ENCODE measurements at regions not wholly inside any gene's neighbourhood (a gene's known extent, or its start where the extent isn't known, plus 50 kb on each side); places are given as distances from the start of the nearest gene placed in this dataset.
"Not testable (repeated sequence)": the region's sequence is repeated elsewhere in the genome, so short reads cannot be mapped to it uniquely, and the experiment has no call there.

DNA sequence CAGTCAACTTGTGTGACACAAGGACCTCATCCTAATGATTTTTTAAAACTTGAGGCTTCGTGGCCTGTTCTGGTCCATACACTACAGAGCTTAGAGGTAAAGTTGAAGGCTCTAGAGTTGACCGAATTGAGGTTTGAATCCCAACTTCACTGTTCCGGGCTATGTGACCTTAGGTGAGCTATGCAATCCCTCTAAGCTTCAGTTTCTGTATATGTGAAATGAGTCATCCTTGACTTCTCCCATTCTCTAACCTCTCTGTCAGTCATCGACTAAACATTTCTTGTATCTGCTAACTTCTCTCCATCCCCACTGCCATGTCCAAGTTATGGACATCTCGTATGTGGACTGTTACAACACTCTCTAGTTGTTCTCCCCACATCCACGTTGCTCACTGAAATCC lies 178.2 kb upstream of the TMEM45B start:
- WGBS, 2 donors, result 82 to 87% methylated on average over 6 of the region's 6 CpGs
- Histone ChIP-seq H3K36me3 (ENCODE audit: control insufficient read depth in 1 of 2, insufficient read depth in 2 of 2, low read length in 1 of 2) (no peaks in the 10 kb centered on the region), H3K4me3 (ENCODE audit: low read length in 2 of 2) (no peak overlapping the region), H3K27ac (ENCODE audit: low read depth in 1 of 2, low read length in 2 of 2) (no peak overlapping the region), H3K4me1 (ENCODE audit: control insufficient read depth in 1 of 2, insufficient read depth in 2 of 2, low read length in 2 of 2) (no peaks in the 10 kb centered on the region), H3K9me3 (ENCODE audit: control insufficient read depth, low read length) (no peaks in the 10 kb centered on the region), H3K27me3 (ENCODE audit: control insufficient read depth in 1 of 2, insufficient read depth in 2 of 2, low read length in 1 of 2) (no peaks in the 10 kb centered on the region)
- intact Hi-C loops (cut with DNase I), result no loop called here
- DNase-seq (no peak), ATAC-seq (ENCODE audit: low FRiP score) (no peak)

- Histone ChIP-seq H3K36me3 (ENCODE audit: control insufficient read depth in 1 of 2, insufficient read depth in 2 of 2, low read length in 1 of 2) (no peaks in the 10 kb centered on the region), H3K9me3 (ENCODE audit: control insufficient read depth, low read length) (no peaks in the 10 kb centered on the region), H3K27me3 (ENCODE audit: control insufficient read depth in 1 of 2, insufficient read depth in 2 of 2, low read length in 1 of 2) (no peaks in the 10 kb centered on the region), H3K4me1 (ENCODE audit: control insufficient read depth in 1 of 2, insufficient read depth in 2 of 2, low read length in 2 of 2) (no peaks in the 10 kb centered on the region), H3K4me3 (ENCODE audit: low read length in 2 of 2) (no peak overlapping the region), H3K27ac (ENCODE audit: low read depth in 1 of 2, low read length in 2 of 2) (no peak overlapping the region)
- intact Hi-C loops (cut with DNase I), result no loop called here
- WGBS, 2 donors, result 68 to 84% methylated on average over 5 of the region's 5 CpGs
- DNase-seq (no peak), ATAC-seq (ENCODE audit: low FRiP score) (no peak)
These were observed 177.5 kb upstream of the TMEM45B start for GRCh38 chr11:129637983-129638776.

DNA sequence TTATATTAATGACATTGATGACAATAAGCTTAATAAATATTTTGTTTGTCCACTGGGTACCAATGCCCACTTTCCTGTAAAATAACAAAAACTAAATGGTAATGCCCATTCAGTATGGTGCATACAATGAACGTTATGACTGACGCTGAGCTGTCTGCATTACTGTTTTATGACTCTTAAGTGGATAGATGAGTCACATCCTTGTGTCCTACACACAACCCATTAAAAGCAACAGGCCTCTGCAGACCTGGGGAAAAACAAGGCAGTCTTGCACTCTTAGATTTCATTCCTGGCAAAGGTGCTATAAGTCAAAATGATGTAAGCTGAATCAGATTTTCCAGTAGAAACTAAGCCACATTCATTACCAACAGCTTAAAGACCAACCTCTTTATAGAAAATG lies 176.3 kb upstream of the TMEM45B start:
- no peaks in the 10 kb centered on the region for H3K36me3 ChIP-seq (ENCODE audit: control insufficient read depth in 1 of 2, insufficient read depth in 2 of 2, low read length in 1 of 2)
- intact Hi-C loops (cut with DNase I), result no loop called here
- H3K9me3 ChIP-seq (ENCODE audit: control insufficient read depth, low read length), result no peaks in the 10 kb centered on the region
- ATAC-seq (ENCODE audit: low FRiP score), result no peak
- 77 to 81% methylated on average over 2 of the region's 2 CpGs for WGBS, 2 donors
- H3K4me1 ChIP-seq (ENCODE audit: control insufficient read depth in 1 of 2, insufficient read depth in 2 of 2, low read length in 2 of 2), result no peaks in the 10 kb centered on the region
- DNase-seq, result no peak
- H3K4me3 ChIP-seq (ENCODE audit: low read length in 2 of 2), result no peak overlapping the region
- H3K27ac ChIP-seq (ENCODE audit: low read depth in 1 of 2, low read length in 2 of 2), result no peak overlapping the region
- H3K27me3 ChIP-seq (ENCODE audit: control insufficient read depth in 1 of 2, insufficient read depth in 2 of 2, low read length in 1 of 2), result no peaks in the 10 kb centered on the region

DNA sequence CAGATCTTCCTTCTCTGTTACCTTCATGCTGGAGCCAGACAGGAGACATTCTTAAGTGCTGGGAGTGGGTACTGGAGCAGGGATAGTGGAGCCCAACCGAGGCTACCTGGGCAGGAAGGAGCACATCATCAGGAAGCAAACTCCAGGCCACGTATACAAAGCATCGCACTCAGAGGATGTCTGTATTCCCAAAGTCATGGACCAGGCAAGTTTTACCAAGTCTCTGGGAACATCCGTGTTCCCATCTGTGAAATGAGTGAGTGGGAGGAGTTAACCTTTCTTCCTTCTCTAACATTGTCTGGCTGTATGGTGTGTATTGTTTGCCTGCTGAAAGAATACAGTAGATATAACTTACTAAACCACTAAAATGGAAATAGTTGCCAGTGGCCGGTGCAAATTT lies 175.0 kb upstream of the TMEM45B start:
- ATAC-seq (ENCODE audit: low FRiP score), result no peak
- 81 to 83% methylated on average over 5 of the region's 5 CpGs for WGBS, 2 donors
- Histone ChIP-seq H3K36me3 (ENCODE audit: control insufficient read depth in 1 of 2, insufficient read depth in 2 of 2, low read length in 1 of 2) (no peaks in the 10 kb centered on the region), H3K4me3 (ENCODE audit: low read length in 2 of 2) (no peak overlapping the region), H3K4me1 (ENCODE audit: control insufficient read depth in 1 of 2, insufficient read depth in 2 of 2, low read length in 2 of 2) (no peaks in the 10 kb centered on the region), H3K9me3 (ENCODE audit: control insufficient read depth, low read length) (no peaks in the 10 kb centered on the region), H3K27me3 (ENCODE audit: control insufficient read depth in 1 of 2, insufficient read depth in 2 of 2, low read length in 1 of 2) (no peaks in the 10 kb centered on the region), H3K27ac (ENCODE audit: low read depth in 1 of 2, low read length in 2 of 2) (no peak overlapping the region)
- intact Hi-C loops (cut with DNase I), result no loop called here
- DNase-seq, result no peak

DNA sequence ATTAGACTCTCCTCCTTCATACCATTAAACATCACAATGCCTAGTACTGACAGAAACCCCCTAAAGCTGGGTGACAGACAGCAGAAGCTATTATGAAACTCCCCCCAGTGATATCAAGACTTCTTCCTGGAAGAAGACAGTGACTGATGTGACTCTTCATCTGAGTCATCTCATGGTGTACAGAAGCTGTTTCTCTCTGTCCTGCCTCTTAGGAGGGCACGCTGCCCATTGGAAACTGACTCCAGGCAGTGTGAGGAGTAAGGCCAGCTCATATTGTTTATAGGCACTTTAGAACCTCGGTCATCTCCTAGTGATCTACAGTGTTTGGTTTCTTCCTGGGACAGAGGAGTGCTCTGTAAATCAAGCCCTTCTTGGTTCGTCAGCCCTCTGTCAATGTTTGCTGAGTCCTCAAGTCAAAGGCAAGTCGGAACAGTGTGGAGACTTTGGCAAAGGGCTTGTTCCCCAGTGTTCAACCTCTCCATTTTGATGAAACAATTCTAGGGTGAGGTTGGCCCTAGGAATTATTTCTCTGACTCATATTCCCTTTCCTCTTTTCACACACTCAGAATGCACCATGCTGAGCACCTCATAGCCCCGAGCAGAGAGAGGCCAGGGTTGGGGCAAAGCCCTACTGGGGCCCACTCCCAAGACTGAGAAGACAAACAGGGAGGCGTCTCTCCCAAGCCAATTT lies 172.5 kb upstream of the TMEM45B start:
- intact Hi-C loops (cut with DNase I), result no loop called here
- no peak for DNase-seq
- no peak for ATAC-seq (ENCODE audit: low FRiP score)

GRCh38 chr11:129644326-129644725 lies 171.3 kb upstream of the TMEM45B start:
- ATAC-seq (ENCODE audit: low FRiP score) (no peak), DNase-seq (no peak)
- Histone ChIP-seq H3K36me3 (ENCODE audit: control insufficient read depth in 1 of 2, insufficient read depth in 2 of 2, low read length in 1 of 2) (no peaks in the 10 kb centered on the region), H3K4me1 (ENCODE audit: control insufficient read depth in 1 of 2, insufficient read depth in 2 of 2, low read length in 2 of 2) (no peaks in the 10 kb centered on the region), H3K9me3 (ENCODE audit: control insufficient read depth, low read length) (no peaks in the 10 kb centered on the region), H3K27ac (ENCODE audit: low read depth in 1 of 2, low read length in 2 of 2) (no peak overlapping the region), H3K27me3 (ENCODE audit: control insufficient read depth in 1 of 2, insufficient read depth in 2 of 2, low read length in 1 of 2) (no peaks in the 10 kb centered on the region), H3K4me3 (ENCODE audit: low read length in 2 of 2) (no peak overlapping the region)
- WGBS, 2 donors, result 64 to 65% methylated on average over 3 of the region's 3 CpGs
- intact Hi-C loops (cut with DNase I), result no loop called here

More for the DNA sequence above, 172.5 kb upstream of the TMEM45B start:
- 56 to 62% methylated on average over 6 of the region's 6 CpGs for WGBS, 2 donors
- H3K36me3 ChIP-seq (ENCODE audit: control insufficient read depth in 1 of 2, insufficient read depth in 2 of 2, low read length in 1 of 2), result no peaks in the 10 kb centered on the region
- H3K4me1 ChIP-seq (ENCODE audit: control insufficient read depth in 1 of 2, insufficient read depth in 2 of 2, low read length in 2 of 2), result no peaks in the 10 kb centered on the region
- no peak overlapping the region for H3K4me3 ChIP-seq (ENCODE audit: low read length in 2 of 2)
- H3K27me3 ChIP-seq (ENCODE audit: control insufficient read depth in 1 of 2, insufficient read depth in 2 of 2, low read length in 1 of 2), result no peaks in the 10 kb centered on the region
- H3K9me3 ChIP-seq (ENCODE audit: control insufficient read depth, low read length), result no peaks in the 10 kb centered on the region
- no peak overlapping the region for H3K27ac ChIP-seq (ENCODE audit: low read depth in 1 of 2, low read length in 2 of 2)

DNA sequence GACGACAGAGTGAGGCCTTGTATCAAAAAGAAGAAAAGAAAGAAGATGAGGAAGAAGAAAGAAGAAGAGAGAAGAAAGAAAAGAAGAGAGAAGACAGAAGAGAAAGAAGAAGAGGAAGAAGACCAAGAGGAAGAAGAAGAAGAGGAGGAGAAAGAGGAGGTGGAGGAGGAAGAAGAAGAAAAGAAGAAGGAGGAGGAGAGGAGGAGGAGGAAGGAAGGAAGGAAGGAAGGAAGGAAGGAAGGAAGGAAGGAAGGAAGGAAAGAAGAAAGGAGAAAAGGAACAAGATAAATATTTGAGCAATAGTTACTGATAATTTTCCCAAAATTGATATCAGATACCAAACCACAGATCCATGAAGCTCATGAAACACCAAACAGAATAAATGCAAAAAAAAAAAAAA lies 169.7 kb upstream of the TMEM45B start:
- H3K27me3 ChIP-seq (ENCODE audit: control insufficient read depth in 1 of 2, insufficient read depth in 2 of 2, low read length in 1 of 2), result no peaks in the 10 kb centered on the region
- no peak for ATAC-seq (ENCODE audit: low FRiP score)
- no peak for DNase-seq
- no peaks in the 10 kb centered on the region for H3K36me3 ChIP-seq (ENCODE audit: control insufficient read depth in 1 of 2, insufficient read depth in 2 of 2, low read length in 1 of 2)
- intact Hi-C loops (cut with DNase I), result no loop called here
- no peaks in the 10 kb centered on the region for H3K4me1 ChIP-seq (ENCODE audit: control insufficient read depth in 1 of 2, insufficient read depth in 2 of 2, low read length in 2 of 2)
- WGBS, 2 donors, result 45 to 50% methylated on average over 1 of the region's 1 CpG
- H3K4me3 ChIP-seq (ENCODE audit: low read length in 2 of 2), result no peak overlapping the region
- no peak overlapping the region for H3K27ac ChIP-seq (ENCODE audit: low read depth in 1 of 2, low read length in 2 of 2)
- no peaks in the 10 kb centered on the region for H3K9me3 ChIP-seq (ENCODE audit: control insufficient read depth, low read length)

DNA sequence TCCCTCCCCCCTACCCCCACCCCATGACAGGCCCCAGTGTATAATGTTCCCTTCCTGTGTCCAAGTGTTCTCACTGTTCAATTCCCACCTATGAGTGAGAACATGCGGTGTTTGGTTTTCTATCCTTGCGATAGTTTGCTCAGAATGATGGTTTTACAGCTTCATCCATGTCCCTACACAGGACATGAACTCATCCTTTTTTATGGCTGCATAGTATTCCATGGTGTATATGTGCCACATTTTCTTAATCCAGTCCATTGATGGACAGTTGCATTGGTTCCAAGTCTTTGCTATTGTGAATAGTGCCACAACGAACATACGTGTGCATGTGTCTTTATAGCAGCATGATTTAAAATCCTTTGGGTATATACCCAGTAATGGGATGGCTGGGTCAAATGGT lies 165.6 kb upstream of the TMEM45B start:
- not testable (repeated sequence) for H3K4me3 ChIP-seq (ENCODE audit: low read length in 2 of 2)
- WGBS, 2 donors, result 90 to 97% methylated on average over 4 of the region's 4 CpGs

GRCh38 chr11:129652835-129653234 lies 162.8 kb upstream of the TMEM45B start:
- DNase-seq (no peak), ATAC-seq (ENCODE audit: low FRiP score) (no peak)
- H3K4me3 ChIP-seq (ENCODE audit: low read length in 2 of 2), result no peak overlapping the region
- no peaks in the 10 kb centered on the region for H3K36me3 ChIP-seq (ENCODE audit: control insufficient read depth in 1 of 2, insufficient read depth in 2 of 2, low read length in 1 of 2)
- WGBS, 2 donors, result 35 to 41% methylated on average over 1 of the region's 1 CpG
- H3K4me1 ChIP-seq (ENCODE audit: control insufficient read depth in 1 of 2, insufficient read depth in 2 of 2, low read length in 2 of 2), result no peaks in the 10 kb centered on the region
- H3K27me3 ChIP-seq (ENCODE audit: control insufficient read depth in 1 of 2, insufficient read depth in 2 of 2, low read length in 1 of 2), result no peaks in the 10 kb centered on the region
- intact Hi-C loops (cut with DNase I), result loop anchor here in 1 of 2 donors (10.0 kb wide), 1 partner anchor 58 kb away; no protein-coding TSS in a partner anchor
- no peak overlapping the region for H3K27ac ChIP-seq (ENCODE audit: low read depth in 1 of 2, low read length in 2 of 2)
- peaks cover 3% of the 10 kb centered on the region for H3K9me3 ChIP-seq (ENCODE audit: control insufficient read depth, low read length)

More for the DNA sequence above, 165.6 kb upstream of the TMEM45B start:
- not testable (repeated sequence) for ATAC-seq (ENCODE audit: low FRiP score); H3K36me3 ChIP-seq (ENCODE audit: control insufficient read depth in 1 of 2, insufficient read depth in 2 of 2, low read length in 1 of 2); H3K27me3 ChIP-seq (ENCODE audit: control insufficient read depth in 1 of 2, insufficient read depth in 2 of 2, low read length in 1 of 2); H3K4me1 ChIP-seq (ENCODE audit: control insufficient read depth in 1 of 2, insufficient read depth in 2 of 2, low read length in 2 of 2); DNase-seq; H3K9me3 ChIP-seq (ENCODE audit: control insufficient read depth, low read length); H3K27ac ChIP-seq (ENCODE audit: low read depth in 1 of 2, low read length in 2 of 2)
- intact Hi-C loops (cut with DNase I), result loop anchor here in 1 of 2 donors (10.0 kb wide), 1 partner anchor 55 kb away; no protein-coding TSS in a partner anchor
